ENCODE measurements at regions not wholly inside any gene's neighbourhood (a gene's known extent, or its start where the extent isn't known, plus 50 kb on each side); places are given as distances from the start of the nearest gene placed in this dataset.

GRCh38 chr10:121113911-121114310 lies 262.7 kb downstream of the WDR11 start:
- no peaks in the 10 kb centered on the region for H3K9me2 ChIP-seq (replicated peaks; ENCODE audit: low read depth, low read length)
- H3F3A ChIP-seq (ENCODE audit: low read depth), result no peaks in the 10 kb centered on the region
- no peak overlapping the region for H3K4me2 ChIP-seq (ENCODE audit: low read depth, low read length, poor library complexity, severe bottlenecking)
- H4K20me1 ChIP-seq (ENCODE audit: insufficient read depth, low read length, poor library complexity, severe bottlenecking), result no peaks in the 10 kb centered on the region
- TF ChIP-seq EZH2phosphoT487 (IDR thresholded peaks at IDR 0.05; ENCODE audit: borderline replicate concordance) (no peak), CTCF (conservative IDR thresholded peaks at IDR 0.05; ENCODE audit: low read length) (no peak)
- no peaks in the 10 kb centered on the region for H3K36me3 ChIP-seq (ENCODE audit: insufficient read depth, low read length)
- no peak overlapping the region for H3K4me3 ChIP-seq (ENCODE audit: low read length, poor library complexity, severe bottlenecking)
- no peaks in the 10 kb centered on the region for H3K79me2 ChIP-seq (ENCODE audit: insufficient read depth, low read length)
- no peaks in the 10 kb centered on the region for H3K27me3 ChIP-seq (ENCODE audit: insufficient read depth, low read length, poor library complexity, severe bottlenecking)
- H2AFZ ChIP-seq (ENCODE audit: low read length), result no peak overlapping the region
- H3K4me1 ChIP-seq (ENCODE audit: insufficient read depth, low read length, poor library complexity, severe bottlenecking), result no peaks in the 10 kb centered on the region
- H3K9me3 ChIP-seq (ENCODE audit: insufficient read depth, low read depth, low read length), result 0 out of 2 replicates have a peak, but pooled peaks cover 8% of the 10 kb centered on the region
- H3K9ac ChIP-seq (ENCODE audit: low read depth, low read length, poor library complexity, severe bottlenecking), result no peak overlapping the region

GRCh38 chr10:121115154-121115553 lies 264.0 kb downstream of the WDR11 start:
- Histone ChIP-seq H3K27me3 (ENCODE audit: insufficient read depth, low read length, poor library complexity, severe bottlenecking) (no peaks in the 10 kb centered on the region), H3F3A (ENCODE audit: low read depth) (no peaks in the 10 kb centered on the region), H3K79me2 (ENCODE audit: insufficient read depth, low read length) (no peaks in the 10 kb centered on the region), H4K20me1 (ENCODE audit: insufficient read depth, low read length, poor library complexity, severe bottlenecking) (no peaks in the 10 kb centered on the region), H3K9me2 (replicated peaks; ENCODE audit: low read depth, low read length) (no peaks in the 10 kb centered on the region), H2AFZ (ENCODE audit: low read length) (no peak overlapping the region), H3K4me1 (ENCODE audit: insufficient read depth, low read length, poor library complexity, severe bottlenecking) (no peaks in the 10 kb centered on the region), H3K4me3 (ENCODE audit: low read length, poor library complexity, severe bottlenecking) (no peak overlapping the region), H3K9me3 (ENCODE audit: insufficient read depth, low read depth, low read length) (0 out of 2 replicates have a peak, but pooled peaks cover 8% of the 10 kb centered on the region), H3K4me2 (ENCODE audit: low read depth, low read length, poor library complexity, severe bottlenecking) (no peak overlapping the region), H3K36me3 (ENCODE audit: insufficient read depth, low read length) (no peaks in the 10 kb centered on the region), H3K9ac (ENCODE audit: low read depth, low read length, poor library complexity, severe bottlenecking) (no peak overlapping the region)
- TF ChIP-seq EZH2phosphoT487 (IDR thresholded peaks at IDR 0.05; ENCODE audit: borderline replicate concordance) (no peak), CTCF (conservative IDR thresholded peaks at IDR 0.05; ENCODE audit: low read length) (no peak)

GRCh38 chr10:121121462-121121861 lies 270.3 kb downstream of the WDR11 start:
- no peak overlapping the region for H3K4me2 ChIP-seq (ENCODE audit: low read depth, low read length, poor library complexity, severe bottlenecking)
- no peaks in the 10 kb centered on the region for H4K20me1 ChIP-seq (ENCODE audit: insufficient read depth, low read length, poor library complexity, severe bottlenecking)
- H3K9me3 ChIP-seq (ENCODE audit: insufficient read depth, low read depth, low read length), result 0 out of 2 replicates have a peak, but pooled peaks cover 2% of the 10 kb centered on the region
- H3K9ac ChIP-seq (ENCODE audit: low read depth, low read length, poor library complexity, severe bottlenecking), result no peak overlapping the region
- no peaks in the 10 kb centered on the region for H3K36me3 ChIP-seq (ENCODE audit: insufficient read depth, low read length)
- no peak overlapping the region for H2AFZ ChIP-seq (ENCODE audit: low read length)
- H3K27me3 ChIP-seq (ENCODE audit: insufficient read depth, low read length, poor library complexity, severe bottlenecking), result no peaks in the 10 kb centered on the region
- H3F3A ChIP-seq (ENCODE audit: low read depth), result no peaks in the 10 kb centered on the region
- no peak overlapping the region for H3K4me3 ChIP-seq (ENCODE audit: low read length, poor library complexity, severe bottlenecking)
- no peaks in the 10 kb centered on the region for H3K9me2 ChIP-seq (replicated peaks; ENCODE audit: low read depth, low read length)
- no peaks in the 10 kb centered on the region for H3K79me2 ChIP-seq (ENCODE audit: insufficient read depth, low read length)
- TF ChIP-seq EZH2phosphoT487 (IDR thresholded peaks at IDR 0.05; ENCODE audit: borderline replicate concordance) (no peak), CTCF (conservative IDR thresholded peaks at IDR 0.05; ENCODE audit: low read length) (no peak)
- no peaks in the 10 kb centered on the region for H3K4me1 ChIP-seq (ENCODE audit: insufficient read depth, low read length, poor library complexity, severe bottlenecking)
